Mesothelial cell of epicardium (in vitro differentiated cells): ENCODE measurements at regions not wholly inside any gene's neighbourhood (a gene's known extent, or its start where the extent isn't known, plus 50 kb on each side); places are given as distances from the start of the nearest gene placed in this dataset.

Source experiments
- DNase-seq, 2 experiments: peaks; one replicate each; pipeline ENCODE4 v3.0.0; 2021; ENCODE audit warnings: low spot score in 2 of 2; ENCODE audit not compliant: unreplicated experiment in 2 of 2
- H3K27ac Mint-ChIP-seq: 2 replicates; pipeline ENCODE4 v1.8.0; 2021; ENCODE audit warnings: mixed read lengths
- H3K27me3 Mint-ChIP-seq: 2 replicates; pipeline ENCODE4 v1.8.0; 2021; ENCODE audit warnings: low read depth, mixed read lengths
- H3K36me3 Mint-ChIP-seq: 2 replicates; pipeline ENCODE4 v1.8.0; 2021; ENCODE audit warnings: mixed read lengths
- H3K4me1 Mint-ChIP-seq: 2 replicates; pipeline ENCODE4 v1.8.0; 2021; ENCODE audit warnings: mixed read lengths
- H3K4me3 Mint-ChIP-seq: 2 replicates; pipeline ENCODE4 v1.8.0; 2021; ENCODE audit warnings: mild to moderate bottlenecking, moderate library complexity, mixed read lengths
- H3K9me3 Mint-ChIP-seq: 2 replicates; pipeline ENCODE4 v1.8.0; 2021; ENCODE audit warnings: mixed read lengths
- TF ChIP-seq, protein P1 (sequence below): fragments of 200-600 bp; sonication (generic); IDR thresholded peaks from one replicate; pipeline ENCODE4 v1.5.0; 2021; ENCODE audit warnings: antibody characterized with exemption; ENCODE audit not compliant: unreplicated experiment

DNA sequence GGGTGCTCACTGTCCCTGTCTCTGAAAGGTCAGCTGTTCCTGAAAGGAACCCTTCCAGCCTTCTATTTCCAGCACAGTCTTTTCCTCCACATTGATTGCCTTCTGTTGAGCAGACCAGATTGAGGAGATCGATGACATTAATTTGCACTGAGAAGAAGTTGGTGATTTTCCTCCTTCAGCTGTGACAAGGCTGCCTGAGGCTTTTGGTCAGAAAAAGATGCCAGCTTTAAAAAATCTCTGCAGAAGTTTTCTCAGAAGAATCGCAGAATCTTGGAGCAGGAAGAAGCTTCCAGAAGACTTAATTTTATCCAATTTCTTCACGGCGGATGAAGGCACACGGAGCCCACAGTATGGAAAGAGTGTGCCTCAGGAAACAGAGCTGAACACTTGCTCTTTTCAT is 112.8 kb downstream of the FAM43A start:
- no peak for DNase-seq
- Mint-ChIP-seq H3K36me3 (peaks cover 4% of the 10 kb centered on the region), H3K27ac (no peak overlapping the region), H3K4me1 (no peaks in the 10 kb centered on the region), H3K4me3 (no peak overlapping the region), H3K9me3 (peaks cover 22% of the 10 kb centered on the region), H3K27me3 (peaks cover 2% of the 10 kb centered on the region)
- TF ChIP-seq, protein P1, sequence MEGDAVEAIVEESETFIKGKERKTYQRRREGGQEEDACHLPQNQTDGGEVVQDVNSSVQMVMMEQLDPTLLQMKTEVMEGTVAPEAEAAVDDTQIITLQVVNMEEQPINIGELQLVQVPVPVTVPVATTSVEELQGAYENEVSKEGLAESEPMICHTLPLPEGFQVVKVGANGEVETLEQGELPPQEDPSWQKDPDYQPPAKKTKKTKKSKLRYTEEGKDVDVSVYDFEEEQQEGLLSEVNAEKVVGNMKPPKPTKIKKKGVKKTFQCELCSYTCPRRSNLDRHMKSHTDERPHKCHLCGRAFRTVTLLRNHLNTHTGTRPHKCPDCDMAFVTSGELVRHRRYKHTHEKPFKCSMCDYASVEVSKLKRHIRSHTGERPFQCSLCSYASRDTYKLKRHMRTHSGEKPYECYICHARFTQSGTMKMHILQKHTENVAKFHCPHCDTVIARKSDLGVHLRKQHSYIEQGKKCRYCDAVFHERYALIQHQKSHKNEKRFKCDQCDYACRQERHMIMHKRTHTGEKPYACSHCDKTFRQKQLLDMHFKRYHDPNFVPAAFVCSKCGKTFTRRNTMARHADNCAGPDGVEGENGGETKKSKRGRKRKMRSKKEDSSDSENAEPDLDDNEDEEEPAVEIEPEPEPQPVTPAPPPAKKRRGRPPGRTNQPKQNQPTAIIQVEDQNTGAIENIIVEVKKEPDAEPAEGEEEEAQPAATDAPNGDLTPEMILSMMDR = no peak

DNA sequence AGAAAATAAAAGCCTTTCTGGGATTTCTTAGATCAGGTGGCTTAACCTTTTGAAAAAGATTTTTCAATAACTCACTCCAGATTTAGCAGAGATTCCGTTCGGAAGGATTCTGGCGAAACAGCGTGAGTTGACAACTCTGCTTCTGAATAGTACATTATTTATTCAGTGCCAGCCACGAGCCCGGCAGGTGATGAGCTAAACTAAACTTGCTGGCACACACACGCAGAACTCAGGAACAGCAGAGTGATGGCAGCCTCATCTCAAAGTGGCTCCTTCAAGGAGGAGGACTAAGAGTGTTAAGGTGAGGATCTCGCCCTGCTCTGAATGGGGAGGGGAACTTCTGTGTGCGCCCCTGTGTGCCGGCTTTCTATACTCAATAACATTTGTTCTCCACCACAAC is 114.3 kb downstream of the FAM43A start:
- Mint-ChIP-seq H3K27ac (no peak overlapping the region), H3K9me3 (peaks cover 17% of the 10 kb centered on the region), H3K4me1 (no peaks in the 10 kb centered on the region), H3K27me3 (peaks cover 13% of the 10 kb centered on the region), H3K4me3 (no peak overlapping the region), H3K36me3 (peaks cover 4% of the 10 kb centered on the region)
- TF ChIP-seq, protein P1 = no peak
- no peak for DNase-seq

DNA sequence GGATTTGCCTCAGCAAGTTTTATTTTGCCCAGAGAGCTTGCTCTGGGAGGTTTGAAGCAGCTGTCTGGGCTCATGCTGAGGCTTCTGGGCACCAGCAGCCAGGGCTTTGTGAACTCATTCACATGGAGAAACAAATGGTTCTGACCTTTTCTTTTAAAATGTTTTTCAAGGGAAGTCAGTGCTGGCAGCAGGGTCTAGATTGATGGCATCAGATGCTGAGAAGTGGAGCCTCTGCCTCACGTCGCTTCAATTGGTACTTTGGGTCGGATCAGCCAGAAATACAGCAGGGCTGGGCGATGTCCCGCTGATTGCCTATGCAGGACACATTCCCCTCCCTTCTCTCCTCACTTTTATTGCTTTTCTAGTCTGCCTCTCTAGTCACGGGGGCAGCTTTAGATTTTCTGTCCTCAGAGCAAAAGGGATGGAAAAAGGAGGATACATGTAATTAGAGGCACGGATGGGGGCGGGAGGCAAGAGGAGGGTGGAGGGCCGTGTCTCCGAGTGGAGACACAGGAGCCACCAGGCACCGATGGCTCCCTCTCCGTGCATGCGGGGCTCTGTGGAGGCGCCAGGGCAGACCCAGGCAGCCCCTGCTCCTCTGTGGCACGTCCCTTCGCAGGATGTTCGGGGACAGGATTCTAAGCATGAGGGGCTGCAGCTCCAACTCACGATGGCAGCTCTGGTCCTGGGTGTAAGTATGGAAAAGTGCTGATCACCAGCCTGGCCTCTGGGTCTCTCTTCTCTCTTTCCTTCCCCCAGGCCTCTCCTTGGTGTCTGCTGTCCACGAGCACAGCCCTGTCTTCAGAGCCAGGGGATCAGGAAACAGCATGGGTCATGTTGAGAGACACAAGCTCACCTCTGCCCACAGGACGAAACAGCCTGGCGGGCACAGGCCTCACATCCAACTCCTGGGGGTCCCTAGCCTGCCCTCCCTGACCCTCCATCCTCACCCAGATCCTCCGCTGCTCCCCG is 116.1 kb downstream of the FAM43A start:
- no peak overlapping the region for H3K27ac Mint-ChIP-seq
- no peak for DNase-seq
- H3K36me3 Mint-ChIP-seq = no peaks in the 10 kb centered on the region
- no peak overlapping the region for H3K4me3 Mint-ChIP-seq
- peaks cover 23% of the 10 kb centered on the region for H3K27me3 Mint-ChIP-seq
- peaks cover 1% of the 10 kb centered on the region for H3K9me3 Mint-ChIP-seq
- TF ChIP-seq, protein P1 = no peak
- H3K4me1 Mint-ChIP-seq = no peaks in the 10 kb centered on the region

DNA sequence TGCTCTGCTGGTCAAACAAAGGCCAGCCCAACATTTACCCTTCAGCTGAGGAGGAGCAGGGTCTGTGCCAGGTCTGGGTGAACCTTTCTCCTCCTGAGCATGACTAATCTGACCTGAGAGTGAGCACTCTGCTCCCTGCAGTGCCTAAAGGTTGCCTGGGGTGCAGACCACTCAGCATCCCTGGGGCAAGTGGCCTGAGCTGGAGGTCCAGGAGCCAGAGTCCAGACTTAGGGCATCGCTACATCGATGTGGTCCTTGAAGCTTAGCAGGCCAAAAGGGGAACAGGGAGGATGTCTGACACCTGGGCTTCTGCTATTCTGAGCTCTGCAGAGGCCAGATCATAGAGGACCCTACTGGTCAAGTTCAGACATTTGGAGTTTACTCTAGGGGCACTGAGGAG is 119.1 kb downstream of the FAM43A start:
- TF ChIP-seq, protein P1 = no peak
- H3K27ac Mint-ChIP-seq = no peak overlapping the region
- H3K27me3 Mint-ChIP-seq = peaks cover 23% of the 10 kb centered on the region
- no peaks in the 10 kb centered on the region for H3K4me1 Mint-ChIP-seq
- H3K36me3 Mint-ChIP-seq = no peaks in the 10 kb centered on the region
- no peak for DNase-seq
- no peak overlapping the region for H3K4me3 Mint-ChIP-seq
- H3K9me3 Mint-ChIP-seq = no peaks in the 10 kb centered on the region

DNA sequence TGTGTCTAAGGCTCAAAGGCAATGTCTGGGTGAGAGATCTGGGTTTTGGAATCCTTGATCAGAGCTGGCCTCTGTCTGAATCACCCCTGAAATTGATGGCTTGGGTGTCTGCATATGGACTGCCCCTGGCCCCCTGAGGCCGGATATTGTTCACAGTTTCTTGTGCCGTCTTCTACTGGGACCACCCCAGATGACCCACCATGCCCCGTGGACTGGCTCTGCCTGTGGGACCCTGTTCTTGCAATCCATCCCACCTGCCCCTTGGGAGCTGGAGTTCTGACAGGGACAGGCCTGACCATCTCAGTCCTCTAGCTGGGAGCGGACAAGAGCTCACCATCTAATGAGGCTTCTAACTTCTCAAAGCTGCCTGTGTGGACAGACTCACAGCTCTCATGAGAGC is 119.9 kb downstream of the FAM43A start:
- TF ChIP-seq, protein P1 = no peak
- H3K4me1 Mint-ChIP-seq = no peaks in the 10 kb centered on the region
- no peak for DNase-seq
- no peaks in the 10 kb centered on the region for H3K36me3 Mint-ChIP-seq
- no peaks in the 10 kb centered on the region for H3K9me3 Mint-ChIP-seq
- no peak overlapping the region for H3K4me3 Mint-ChIP-seq
- peaks cover 23% of the 10 kb centered on the region for H3K27me3 Mint-ChIP-seq
- no peak overlapping the region for H3K27ac Mint-ChIP-seq
